Ovary (tissue), 3 donors: ENCODE measurements at regions not wholly inside any gene's neighbourhood (a gene's known extent, or its start where the extent isn't known, plus 50 kb on each side); places are given as distances from the start of the nearest gene placed in this dataset.

Experiments used
- EP300 ChIP-seq: sonication (generic); formaldehyde crosslinking; IDR thresholded peaks from one replicate; pipeline ENCODE4 v1.6.1; 2017; ENCODE audit warnings: antibody characterized with exemption
- POLR2A ChIP-seq: fragments of 450-650 bp; IDR thresholded peaks from one replicate; pipeline ENCODE4 v1.6.1; 2017; ENCODE audit warnings: antibody characterized with exemption, mild to moderate bottlenecking, moderate library complexity
- TF ChIP-seq, protein P1 (sequence below), 3 donors: fragments of 450-650 bp in 2 of 3; fragments of 200-600 bp in 1 of 3; IDR thresholded peaks; one replicate each; pipeline versions ENCODE4 v1.5.1 to v1.8.0; 2016 to 2022; ENCODE audit warnings: antibody characterized with exemption in 3 of 3, mild to moderate bottlenecking in 1 of 3
- donor health status: DM: no; HTN: no; CAD: no.

DNA sequence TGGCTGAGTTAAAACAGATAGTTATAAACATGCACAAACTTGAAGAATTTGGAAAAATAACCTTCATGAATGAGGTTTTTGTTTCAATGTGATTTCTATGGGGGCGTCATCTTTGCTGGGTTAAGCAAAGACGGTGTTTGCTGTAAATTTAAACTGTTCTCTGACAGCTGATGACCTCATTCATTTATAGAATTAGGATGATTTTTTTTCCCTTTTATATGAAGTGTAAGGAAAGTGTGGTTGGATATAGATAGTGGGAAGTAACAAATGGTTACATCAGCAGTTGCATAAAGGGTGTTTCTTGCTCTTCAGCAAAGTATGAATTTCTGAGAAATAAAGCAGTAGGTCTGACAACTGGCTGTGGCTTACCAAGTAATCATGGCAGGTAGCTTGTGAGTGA is 137.2 kb upstream of the CENPW start:
- TF ChIP-seq, protein P1, sequence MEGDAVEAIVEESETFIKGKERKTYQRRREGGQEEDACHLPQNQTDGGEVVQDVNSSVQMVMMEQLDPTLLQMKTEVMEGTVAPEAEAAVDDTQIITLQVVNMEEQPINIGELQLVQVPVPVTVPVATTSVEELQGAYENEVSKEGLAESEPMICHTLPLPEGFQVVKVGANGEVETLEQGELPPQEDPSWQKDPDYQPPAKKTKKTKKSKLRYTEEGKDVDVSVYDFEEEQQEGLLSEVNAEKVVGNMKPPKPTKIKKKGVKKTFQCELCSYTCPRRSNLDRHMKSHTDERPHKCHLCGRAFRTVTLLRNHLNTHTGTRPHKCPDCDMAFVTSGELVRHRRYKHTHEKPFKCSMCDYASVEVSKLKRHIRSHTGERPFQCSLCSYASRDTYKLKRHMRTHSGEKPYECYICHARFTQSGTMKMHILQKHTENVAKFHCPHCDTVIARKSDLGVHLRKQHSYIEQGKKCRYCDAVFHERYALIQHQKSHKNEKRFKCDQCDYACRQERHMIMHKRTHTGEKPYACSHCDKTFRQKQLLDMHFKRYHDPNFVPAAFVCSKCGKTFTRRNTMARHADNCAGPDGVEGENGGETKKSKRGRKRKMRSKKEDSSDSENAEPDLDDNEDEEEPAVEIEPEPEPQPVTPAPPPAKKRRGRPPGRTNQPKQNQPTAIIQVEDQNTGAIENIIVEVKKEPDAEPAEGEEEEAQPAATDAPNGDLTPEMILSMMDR (IDR thresholded peaks at IDR 0.05): no peak
- TF ChIP-seq POLR2A: no peak
- no peak for TF ChIP-seq EP300
